Testis (tissue), 2 donors: ENCODE measurements at regions not wholly inside any gene's neighbourhood (a gene's known extent, or its start where the extent isn't known, plus 50 kb on each side); places are given as distances from the start of the nearest gene placed in this dataset.

Experiments
- CTCF ChIP-seq, 3 experiments: fragments of 450-650 bp in 2 of 3; fragments of 200-600 bp in 1 of 3; sonication (generic) in 1 of 3; IDR thresholded peaks; one replicate each; pipeline ENCODE4 v1.5.1; 2016 to 2019; ENCODE audit warnings: antibody characterized with exemption in 3 of 3, mild to moderate bottlenecking in 2 of 3, moderate library complexity in 1 of 3
- POLR2A ChIP-seq: fragments of 450-650 bp; IDR thresholded peaks from one replicate; pipeline ENCODE4 v1.6.1; 2017; ENCODE audit warnings: antibody characterized with exemption, mild to moderate bottlenecking, moderate library complexity

GRCh38 chr15:95503640-95504225, 826.8 kb upstream of the NR2F2 start:
- TF ChIP-seq CTCF (IDR thresholded peaks at IDR 0.05) (no peak), POLR2A (no peak)
